NCI-H526 (cell line): ENCODE measurements at regions not wholly inside any gene's neighbourhood (a gene's known extent, or its start where the extent isn't known, plus 50 kb on each side); places are given as distances from the start of the nearest gene placed in this dataset.

ENCODE experiments used
- DNase-seq, 2 experiments: peaks; one replicate each; lab custom pipeline; 2025; lab: John Stamatoyannopoulos, UW

DNA sequence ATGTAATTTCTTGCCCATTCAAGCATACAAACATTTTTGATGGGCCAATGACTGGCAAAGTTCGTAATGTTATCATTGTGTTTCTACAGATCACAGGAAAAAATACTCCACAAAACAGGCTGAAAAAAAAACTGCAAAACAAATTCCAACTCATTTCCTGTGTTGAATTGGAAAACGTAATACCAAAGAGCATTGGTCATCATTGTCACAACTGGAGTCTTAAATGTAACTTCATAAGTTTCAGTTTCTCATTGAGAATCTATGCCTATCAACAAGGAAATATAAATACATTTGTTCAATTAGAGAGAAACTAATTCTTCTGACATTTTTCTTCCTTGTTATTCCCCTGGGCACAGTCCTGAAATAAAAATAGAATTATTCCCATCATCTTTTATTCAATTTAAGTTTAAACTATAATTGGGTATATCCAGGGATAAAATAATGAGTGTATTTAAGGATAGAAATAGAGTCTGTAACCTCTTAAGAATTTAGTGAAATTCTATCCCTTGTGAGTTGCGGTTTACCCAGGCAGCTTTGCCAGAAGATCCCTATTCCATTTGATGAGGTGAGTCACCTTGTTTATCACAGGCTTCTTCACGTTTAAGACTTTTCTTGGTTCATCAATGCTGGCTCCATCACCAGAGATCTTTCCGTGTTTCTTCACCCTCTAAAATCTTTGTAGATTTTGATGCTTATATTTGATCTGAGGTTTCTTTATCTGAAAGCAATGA is 112.7 kb upstream of the ITGA1 start:
- DNase-seq, result no peak

DNA sequence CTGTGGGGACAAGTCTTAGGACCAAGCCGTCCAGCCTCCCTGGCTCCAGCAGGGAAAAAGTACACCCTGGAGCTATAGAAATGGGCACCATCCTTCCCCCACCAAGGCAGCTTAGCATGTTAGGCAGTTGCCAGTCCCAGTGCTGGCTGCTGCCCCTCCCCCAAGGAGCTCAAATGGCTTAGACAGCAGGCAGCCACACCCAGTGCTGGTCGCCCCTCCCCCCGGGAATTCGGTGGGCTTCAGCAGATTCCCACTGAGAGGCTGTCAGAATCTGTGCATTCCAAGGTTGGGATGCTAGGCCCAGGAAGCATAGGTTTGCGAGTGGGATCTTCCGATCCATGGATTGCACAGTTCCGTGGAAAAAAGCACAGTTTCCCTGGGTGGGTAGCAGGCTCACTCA is 105.2 kb upstream of the ITGA1 start:
- DNase-seq, result no peak

DNA sequence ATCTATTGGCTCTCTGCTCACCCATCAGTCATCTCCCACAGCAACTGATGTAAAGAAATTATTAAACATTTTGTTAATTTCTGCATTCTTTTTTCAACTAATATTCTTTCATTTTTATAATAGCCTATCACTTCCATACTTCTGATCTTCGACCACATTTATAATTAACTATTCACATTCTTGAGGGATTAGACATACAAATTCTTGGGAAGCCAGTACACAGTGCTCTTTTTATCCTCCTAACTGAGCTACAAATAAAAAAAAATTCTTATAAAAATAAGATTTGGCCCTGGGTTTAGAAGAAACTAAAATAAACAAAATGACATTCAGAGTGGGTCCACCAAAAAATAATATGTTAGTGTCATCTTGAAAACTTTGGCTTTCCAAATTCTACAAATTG is 103.7 kb upstream of the ITGA1 start:
- no peak for DNase-seq

DNA sequence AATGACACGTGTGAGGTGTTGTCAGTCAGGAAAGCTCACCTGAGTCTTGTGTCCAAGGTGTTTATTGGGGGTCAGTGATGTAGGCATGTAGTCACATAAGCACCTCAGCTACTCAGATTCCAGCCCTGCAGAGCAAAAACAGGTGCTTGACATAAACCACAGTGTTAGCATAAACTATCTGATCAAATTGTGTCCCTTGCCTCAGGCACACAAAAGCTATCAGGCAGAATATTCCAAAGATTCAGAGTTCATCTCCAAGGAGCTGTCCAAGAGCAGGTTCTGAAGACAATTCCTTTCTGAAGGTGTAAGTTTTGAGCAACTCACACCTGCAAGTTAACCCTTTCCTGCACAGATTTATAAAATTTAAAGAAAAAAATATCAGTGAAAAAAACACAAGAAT is 102.2 kb upstream of the ITGA1 start:
- no peak for DNase-seq

DNA sequence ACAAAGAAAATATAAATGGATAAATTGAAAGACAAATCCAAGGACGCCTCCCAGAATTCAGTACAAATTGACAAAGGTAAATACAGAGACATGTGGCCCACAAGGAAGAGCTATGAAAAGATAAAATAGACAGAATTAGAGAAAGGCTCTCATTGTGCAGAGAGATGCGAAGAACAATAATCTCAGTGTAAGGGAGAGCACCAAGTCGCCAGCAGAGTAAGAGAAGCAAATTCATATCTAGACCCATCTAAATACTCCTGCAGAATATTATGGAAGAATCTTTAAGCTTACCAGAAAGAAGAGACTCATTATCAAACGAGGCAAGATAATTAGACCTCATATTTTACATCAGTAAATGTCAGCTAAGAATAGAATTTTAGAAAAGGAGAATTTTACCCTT is 101.7 kb upstream of the ITGA1 start:
- no peak for DNase-seq

DNA sequence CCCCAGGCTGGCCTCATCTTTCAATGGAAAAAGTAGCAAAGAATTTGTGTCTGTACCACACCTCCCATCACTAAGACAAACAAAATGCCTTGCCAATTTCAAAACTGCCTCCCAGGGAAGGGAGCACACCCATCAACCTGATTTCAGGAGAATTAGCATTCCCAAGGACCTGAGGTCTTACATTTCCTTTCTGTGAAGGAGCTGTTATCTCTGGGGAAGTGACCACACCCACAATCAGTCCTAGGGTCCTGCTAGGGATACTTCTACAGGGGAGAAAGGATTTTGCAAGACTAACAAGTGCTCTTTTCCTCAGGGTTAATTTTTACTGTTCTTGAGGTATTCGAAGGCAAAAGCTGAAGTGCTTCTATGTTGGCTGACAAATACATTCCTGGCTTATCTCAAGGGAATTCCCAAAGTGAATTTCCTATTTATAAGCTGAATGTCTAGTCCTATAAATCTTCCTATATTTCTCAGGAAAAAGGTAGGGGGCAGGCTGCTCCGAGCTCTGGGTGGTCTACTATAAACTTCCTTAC is 97.4 kb upstream of the ITGA1 start:
- no peak for DNase-seq

DNA sequence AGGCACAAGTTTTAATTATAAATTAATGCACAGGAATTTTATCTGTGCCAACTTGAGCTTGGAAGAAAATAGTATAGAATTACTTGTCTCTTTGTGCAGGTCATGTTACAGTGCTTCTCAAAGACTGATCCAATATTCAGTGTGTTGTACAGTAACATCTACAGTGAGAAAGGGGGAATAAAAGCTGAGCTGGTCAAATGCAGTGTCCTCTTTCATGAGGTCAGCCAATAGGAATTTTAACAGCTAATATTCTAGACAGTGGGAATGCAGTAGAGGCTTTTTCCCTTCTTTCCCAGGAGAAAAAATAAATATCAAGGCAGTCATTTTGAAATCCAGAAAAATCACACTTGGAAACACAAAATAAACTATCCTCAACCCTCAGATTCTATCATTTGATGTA is 95.7 kb upstream of the ITGA1 start:
- DNase-seq, result no peak

DNA sequence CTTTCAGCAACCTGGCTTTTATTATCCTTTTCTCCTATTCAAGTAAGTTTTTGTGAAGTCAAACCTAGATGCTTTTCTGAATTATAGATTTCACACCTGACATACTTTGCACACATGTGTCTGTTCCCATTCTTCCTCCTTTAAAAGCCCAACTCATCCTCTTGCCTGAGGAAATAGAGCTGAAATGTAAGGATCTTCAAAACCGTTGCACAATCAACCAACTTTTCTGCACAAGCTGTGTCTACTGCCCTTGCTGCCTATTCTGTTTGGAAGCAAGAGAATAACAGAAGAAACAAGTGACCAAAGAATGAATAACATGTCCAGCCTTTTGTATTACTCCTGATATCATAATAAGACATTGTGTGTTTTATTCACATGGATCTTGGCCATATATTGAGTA is 95.1 kb upstream of the ITGA1 start:
- DNase-seq, result no peak

DNA sequence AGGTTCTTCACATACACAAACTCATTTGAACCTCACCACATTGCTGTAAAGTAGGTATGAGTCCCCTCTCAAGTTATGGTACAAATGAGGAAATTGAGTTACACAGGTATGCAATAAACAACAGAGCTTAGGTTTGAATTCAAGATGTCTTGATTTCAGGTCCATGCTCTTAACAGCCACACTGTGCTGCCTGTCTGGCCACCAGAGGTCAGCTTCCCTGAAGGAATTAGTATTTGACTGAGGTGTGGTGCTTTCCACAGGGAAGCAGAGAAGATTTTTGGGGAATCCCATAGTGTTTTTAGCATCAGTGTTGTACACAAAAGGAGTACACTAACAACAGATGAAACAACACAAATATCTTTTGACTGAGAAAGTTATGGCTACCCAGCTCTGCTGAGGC is 94.4 kb upstream of the ITGA1 start:
- no peak for DNase-seq

DNA sequence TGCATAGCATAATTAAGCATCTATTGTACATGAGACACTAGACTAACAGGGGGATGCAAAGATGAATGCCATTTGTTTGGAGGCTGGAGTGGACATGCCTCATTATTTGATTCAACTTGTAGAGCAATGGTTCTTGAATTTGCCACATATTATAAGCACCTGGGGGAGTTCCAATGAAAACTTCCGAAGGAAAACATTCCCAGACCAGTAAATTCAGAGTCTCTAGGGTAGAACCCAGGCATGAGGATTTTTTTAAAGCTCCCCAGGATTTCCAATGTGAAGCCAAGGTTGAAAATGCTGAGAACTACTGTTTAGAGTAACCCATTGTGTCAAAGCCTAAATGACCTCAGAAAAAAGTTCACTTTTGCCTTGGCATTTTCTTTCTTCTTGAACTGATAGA is 93.9 kb upstream of the ITGA1 start:
- DNase-seq, result no peak

DNA sequence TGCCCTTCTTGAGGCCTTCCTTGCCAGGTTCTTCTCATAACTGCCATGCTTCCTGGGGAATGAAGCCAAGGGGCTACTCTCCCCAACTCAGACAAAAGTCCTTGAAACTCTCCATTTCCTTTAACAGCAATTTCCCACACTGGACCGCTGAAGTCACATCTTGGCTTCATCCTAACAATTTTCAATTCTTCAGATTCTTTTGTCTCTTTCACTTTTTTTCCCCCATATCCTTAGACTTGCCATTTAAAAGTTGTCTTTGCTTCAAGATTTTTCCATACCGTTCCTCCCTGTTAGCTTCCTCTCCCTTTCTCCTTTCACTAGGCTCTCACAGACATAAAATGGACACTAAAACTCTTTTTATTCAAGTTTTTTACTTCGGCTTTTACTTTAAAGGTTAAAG is 93.1 kb upstream of the ITGA1 start:
- no peak for DNase-seq

DNA sequence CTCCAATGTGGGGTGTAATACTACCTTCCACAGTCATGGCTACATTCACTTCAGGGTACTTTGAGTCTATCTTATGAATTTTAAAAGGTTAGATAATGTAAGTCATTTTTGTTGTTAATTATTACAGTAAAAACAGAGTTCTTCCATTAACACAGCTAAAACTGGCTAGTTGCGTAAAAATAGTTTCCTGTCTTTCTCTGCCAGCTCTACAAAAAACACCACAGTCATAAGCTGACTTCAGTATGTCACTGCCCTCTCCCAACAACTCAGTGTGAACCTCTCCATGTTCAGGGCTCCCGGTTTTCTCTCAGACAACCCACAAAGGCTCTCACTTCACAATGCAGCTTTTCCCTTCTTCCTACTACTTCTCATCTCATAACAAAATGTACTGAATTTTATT is 84.8 kb upstream of the ITGA1 start:
- no peak for DNase-seq

DNA sequence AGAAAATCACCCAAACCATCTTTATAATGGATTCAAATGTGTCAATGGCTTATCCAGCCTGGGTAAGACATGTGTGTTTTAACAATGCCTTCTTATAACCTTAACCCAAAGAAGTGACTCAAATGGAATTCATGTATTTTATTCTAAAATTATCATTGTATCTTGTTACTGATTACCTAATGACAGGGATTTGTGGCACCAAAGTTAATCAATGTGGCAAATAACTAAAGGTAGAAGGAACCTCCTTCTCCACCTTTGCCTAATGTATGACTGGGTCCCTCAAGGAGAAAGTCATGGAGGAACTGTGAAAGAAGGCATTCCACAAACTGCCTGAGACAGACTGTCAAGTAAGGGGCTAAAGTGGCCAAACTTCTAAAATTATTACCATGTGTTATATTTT is 84.4 kb upstream of the ITGA1 start:
- no peak for DNase-seq

DNA sequence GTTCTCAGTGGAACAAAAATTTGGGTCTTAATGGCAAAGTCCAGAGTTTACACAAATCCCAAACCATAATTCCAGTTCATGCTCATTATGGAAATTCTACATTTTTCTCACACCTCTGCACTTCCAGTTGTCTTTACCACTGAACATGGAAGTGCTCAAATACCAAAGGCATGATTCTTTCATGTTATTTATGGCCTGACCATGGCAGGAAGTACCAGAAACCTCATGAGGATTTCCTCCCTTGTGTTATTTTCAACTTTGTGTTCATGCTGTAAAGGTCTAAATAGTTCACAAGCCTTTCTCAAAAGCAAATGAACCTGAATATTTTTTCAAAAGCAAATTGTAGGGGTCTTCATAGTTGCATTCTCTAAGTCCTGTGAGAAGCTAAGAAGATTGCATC is 82.0 kb upstream of the ITGA1 start:
- DNase-seq, result no peak

DNA sequence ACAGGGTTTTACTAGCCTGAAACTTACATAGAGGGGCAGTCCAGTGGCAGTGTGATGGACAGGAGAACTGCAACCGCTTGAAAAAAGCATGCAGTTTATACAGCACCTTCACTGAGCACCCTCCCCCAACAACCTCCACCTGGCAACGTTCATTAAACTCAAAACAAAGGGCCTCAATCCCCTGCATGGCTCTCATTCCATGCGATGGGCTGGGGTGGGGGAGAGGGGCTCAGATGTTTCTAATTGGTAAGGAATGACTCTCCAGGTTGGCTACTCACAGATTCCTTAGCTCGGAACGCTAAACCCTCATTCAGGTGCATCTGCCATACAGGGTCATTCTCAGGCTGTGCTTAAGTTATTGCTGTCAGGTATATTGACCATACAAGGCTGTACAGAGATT is 80.9 kb upstream of the ITGA1 start:
- no peak for DNase-seq

DNA sequence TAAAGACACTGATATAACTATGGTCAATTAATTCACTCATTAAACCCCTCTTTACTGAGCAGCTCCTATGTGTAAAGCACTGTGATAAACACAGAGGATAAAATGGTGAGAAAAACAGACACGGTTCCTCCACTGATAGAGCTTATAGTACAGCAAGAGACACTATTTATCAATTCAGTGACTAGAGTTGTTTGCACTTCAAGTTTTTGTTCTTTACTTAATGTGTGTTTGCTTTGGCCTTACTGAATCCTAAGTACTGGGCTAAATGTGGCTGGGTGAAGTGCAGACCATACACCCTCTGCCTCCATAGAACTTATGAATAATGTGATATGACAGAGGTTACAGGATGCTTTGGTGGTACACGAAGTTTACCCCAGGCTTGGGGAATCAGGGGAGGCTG is 80.1 kb upstream of the ITGA1 start:
- no peak for DNase-seq

DNA sequence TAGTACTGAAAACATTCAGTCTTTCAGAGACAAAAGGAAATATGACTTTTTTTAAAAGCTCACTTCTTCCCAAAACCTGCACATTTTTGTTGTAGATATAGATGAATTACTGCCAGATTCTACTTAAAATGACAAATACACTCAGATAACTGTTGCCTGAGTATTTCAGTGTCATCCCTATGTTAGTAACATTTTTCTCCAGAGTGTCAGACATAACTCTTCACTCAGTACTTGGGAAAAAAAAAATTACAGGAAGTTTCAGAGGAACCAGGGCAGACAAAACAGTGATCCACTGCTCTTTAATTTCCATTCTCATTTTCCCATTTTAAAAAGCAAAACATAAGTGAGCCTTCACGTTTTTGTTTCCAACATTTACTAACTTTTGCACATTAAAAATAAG is 79.3 kb upstream of the ITGA1 start:
- DNase-seq, result no peak

DNA sequence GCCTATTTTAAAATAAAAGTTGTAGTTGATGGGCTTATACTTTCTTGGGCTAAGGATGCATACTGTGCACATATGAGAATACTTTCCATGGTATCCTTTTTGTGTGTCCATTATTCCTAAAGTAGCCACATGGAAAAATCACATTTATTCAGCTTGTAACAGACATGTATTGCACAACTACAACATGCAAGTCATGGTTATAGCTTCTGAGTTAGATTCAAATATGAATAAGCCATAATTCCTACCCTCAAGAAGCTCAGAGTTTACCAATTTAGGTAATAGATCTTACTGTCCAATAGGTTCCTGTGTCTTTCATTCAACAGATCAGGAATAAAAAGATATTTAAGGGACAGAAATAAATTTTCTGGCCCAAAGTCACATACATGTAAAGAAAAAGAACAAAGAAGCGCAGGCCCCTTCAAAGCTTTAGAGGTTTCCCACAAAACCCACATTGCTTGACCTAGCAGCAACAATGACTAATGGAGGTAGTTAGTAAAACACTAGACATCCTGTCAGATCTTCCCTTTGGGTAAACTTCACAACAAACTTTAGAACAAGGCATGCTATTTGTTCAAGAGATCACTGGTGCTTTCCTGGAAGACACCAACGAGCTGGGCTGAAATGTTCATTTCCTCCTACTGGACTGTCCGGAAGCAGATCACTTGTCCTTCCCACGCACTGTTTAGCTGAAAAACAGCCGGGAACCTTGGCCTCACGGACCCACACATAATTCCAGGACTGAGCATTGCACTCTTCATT is 78.4 kb upstream of the ITGA1 start:
- no peak for DNase-seq

DNA sequence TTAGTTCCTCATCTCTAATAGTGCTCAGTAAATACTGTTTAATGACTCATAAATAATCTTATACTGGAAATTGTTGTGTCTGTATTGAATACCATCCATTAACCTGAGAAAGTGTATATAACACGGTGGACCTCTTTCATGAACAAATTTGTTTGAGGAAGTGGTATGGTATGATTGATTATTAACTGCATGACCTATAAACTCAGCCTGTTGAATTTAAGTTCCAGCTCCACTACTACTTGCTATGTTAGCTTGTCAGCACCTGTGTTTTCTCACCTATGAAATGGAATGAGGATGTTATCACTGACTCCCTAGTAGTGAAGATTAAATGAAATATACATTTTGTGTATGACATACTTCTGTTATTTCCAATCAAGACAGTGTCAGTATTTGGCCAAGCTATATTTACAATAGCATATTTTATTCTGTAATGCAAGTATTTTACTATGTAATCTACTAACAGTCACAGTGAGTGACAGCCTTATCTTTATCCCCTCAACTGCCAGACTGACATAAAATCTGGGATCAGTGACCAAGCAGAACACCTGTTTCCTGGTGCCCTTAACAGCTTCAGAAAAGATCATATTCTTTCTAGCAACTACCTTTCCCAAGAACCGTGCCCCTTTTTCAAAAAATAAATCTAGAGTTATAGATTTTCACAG is 77.3 kb upstream of the ITGA1 start:
- no peak for DNase-seq

DNA sequence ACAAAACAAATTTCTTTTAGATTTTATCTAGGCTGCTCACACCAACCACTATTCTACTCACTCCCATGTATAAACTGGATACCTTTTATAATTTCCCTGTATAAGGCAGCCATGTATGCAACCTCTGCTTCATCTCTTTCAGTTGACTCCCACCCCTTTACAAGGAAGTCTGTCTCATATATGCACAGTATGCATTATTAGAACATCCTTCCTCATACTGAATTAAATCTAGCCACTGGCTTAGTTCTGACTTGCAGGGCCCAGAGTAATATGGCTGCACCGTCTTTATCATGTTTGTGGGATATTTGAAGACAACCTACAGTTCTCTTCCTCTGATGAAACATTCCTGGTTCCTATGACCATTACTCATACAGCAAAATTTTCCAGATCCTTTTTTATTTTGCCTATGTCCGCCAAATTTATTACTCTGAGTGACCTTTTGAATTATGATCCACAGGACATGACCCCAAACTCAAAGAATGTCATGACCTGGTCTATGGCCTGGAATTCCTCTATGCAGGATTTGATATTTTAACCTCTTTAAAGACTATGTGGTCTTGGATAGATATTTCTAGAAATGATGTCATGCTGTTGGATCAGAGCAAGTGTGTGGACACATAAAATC is 76.6 kb upstream of the ITGA1 start:
- DNase-seq, result no peak

DNA sequence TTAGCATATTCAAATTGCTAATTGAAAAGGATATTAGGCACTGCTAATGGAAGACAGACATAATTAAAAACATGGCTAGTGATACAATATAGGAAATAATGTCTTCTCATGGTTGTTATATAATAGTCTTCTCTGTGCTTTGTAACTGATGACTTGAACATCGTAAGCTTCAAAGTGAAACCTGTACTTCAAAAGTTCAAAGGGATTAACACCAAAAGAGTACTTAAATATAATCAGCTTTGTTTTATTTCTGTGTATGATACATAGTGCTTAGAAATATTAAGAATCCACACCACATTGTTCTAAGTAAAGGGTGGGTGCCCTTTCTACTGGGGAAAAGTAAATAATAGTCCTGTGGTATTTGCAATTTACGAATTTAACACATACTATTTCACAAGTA is 75.4 kb upstream of the ITGA1 start:
- no peak for DNase-seq

DNA sequence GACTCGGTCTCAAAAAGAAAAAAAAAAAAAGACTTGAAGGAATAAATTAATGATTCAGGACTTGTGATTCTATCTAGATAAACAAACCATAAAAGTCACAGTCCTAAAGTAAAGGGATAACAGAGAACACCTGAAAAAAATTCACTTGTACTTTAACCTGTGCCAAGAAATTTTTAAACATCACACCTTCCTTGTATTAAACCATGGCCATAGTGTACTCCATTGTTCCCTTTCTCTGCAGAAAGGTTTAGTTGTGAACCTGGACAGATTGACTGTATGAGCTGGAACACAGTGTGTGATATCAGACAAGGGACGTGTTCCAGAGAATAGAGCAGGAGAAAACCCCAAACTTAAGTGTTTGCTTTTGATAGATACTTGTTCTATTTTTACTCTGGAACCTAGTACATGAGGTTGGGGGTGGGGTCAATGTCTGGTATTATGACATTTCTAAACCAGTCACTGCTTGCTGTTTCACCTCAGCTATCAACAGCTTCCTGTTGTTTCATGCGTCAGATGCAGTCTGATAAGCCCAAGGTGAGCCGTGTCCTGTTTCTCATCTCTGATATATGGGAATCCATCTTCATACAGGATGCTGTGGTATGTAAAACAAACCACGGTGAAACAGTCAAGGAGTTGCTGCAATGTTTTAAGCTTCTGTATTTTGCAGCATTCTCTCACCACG is 62.5 kb upstream of the ITGA1 start:
- no peak for DNase-seq
